Cardiac fibroblast (primary cell): ENCODE measurements at regions not wholly inside any gene's neighbourhood (a gene's known extent, or its start where the extent isn't known, plus 50 kb on each side); places are given as distances from the start of the nearest gene placed in this dataset.
"Not testable (repeated sequence)": the region's sequence is repeated elsewhere in the genome, so short reads cannot be mapped to it uniquely, and the experiment has no call there.

Source experiments
- DNase-seq, 2 donors: peaks; one replicate each; pipeline versions ENCODE4 v3.0.0 to v3.0.0-alpha.2; 2010; ENCODE audit warnings: low read depth in 2 of 2
- H3K4me3 ChIP-seq, 2 donors: replicated peaks in 1 of 2; 1 replicate in 1 of 2; 2 replicates in 1 of 2; pipeline ENCODE4 v1.5.1; 2011; ENCODE audit warnings: low read depth in 2 of 2, low read length in 2 of 2, mild to moderate bottlenecking in 2 of 2, moderate library complexity in 1 of 2
- CTCF ChIP-seq: IDR thresholded peaks from one replicate; pipeline ENCODE4 v1.5.1; 2011; ENCODE audit warnings: low read depth, mild to moderate bottlenecking, low read length, inconsistent platforms

DNA sequence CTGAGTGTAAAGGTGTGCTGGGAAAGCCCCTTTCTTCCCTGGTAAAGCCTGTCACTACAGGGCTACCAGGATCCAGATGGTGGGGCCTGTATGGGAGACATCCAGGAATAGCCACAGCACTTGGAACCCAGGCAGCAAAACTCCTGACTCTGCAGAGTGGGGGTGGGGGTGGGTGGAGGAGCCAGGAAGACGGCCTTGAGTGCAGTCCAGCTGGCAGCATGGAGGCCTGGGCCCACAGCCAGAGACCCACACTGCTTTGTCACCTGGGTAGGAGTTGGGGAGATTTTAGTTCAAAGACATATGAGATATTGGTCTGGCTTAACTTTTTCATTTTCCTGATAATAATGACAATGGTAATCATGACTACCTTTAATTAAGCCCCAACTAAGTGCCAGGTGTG is 116.7 kb upstream of the MRPS22 start:
- peak in 1 of 2 donors; percentile 19 for DNase-seq
- no peak for TF ChIP-seq CTCF
- no peak overlapping the region for H3K4me3 ChIP-seq

DNA sequence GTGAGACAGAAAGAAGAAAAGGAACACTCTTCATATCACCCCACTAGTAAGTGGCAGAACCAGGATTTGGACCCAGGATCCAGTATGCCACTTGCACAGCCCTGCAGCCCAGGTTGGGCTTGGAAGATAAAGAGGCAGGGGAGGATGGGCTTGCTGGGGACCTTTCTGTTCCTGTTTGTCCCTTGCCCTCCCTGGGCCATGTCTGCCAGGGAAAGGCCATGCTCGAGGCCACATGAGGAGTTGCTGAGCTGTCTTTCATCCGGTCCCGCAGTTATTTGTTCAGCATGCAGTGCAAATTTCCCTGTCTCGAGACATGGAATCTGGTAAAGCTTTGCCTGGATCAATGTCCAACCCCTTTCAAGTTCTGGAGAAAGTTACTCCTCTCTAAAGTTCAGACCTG is 116.0 kb upstream of the MRPS22 start:
- DNase-seq, result no peak
- no peak overlapping the region for H3K4me3 ChIP-seq
- no peak for TF ChIP-seq CTCF

DNA sequence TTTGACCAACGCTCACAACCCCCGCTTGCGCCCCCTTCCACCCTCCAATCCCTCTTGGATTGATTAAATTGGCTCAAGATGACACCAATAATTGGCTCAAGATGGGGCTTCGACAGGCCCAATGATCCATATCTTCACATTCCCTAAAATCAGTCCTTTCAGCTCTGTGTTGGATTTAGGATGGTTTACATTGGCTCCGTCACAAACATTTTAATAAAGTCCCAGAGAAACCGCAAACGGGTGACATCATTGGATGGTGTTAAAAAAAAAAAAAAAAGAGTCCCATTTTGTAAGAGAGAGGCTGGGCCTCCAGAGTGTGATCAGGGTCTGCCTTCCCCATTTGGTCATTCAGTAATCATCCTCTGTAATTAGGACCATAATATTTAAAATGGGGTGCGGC is 113.4 kb upstream of the MRPS22 start:
- no peak overlapping the region for H3K4me3 ChIP-seq
- DNase-seq, result peak in 1 of 2 donors; percentile 6
- TF ChIP-seq CTCF, result no peak

DNA sequence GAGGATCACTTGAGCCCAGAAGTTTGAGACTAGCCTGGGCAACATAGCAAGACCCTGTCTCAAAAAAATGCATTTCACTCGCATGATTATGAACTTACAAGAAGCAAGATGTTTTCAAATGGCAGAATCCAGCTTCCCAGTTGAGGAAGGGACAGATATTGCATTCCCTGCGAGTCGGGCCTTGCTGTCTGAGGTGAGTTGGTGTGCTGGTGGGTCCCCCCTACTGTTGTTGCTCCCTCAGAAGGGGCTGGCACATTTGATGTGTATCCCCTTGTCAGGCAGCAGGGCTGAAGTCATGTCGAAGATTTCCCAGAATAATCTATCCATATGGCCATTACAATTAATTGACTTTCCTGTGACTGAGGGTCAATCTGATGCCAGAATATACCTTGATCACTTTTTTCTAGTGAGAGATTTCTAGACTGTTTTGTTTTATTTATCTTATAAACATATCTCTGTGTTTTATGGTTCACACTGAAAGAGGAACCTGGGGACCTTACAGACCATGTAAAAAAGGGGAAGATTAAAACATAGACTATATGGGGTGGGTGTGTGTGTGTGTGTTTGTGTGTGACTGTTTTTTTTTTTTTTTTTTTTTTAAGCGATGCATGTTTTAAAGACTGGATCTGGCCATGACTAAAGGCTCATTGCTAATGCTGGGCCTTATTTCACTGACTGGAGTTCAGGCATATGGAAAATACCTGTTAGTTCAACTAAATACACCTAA is 112.1 kb upstream of the MRPS22 start:
- H3K4me3 ChIP-seq, result no peak overlapping the region
- no peak for TF ChIP-seq CTCF
- no peak for DNase-seq

DNA sequence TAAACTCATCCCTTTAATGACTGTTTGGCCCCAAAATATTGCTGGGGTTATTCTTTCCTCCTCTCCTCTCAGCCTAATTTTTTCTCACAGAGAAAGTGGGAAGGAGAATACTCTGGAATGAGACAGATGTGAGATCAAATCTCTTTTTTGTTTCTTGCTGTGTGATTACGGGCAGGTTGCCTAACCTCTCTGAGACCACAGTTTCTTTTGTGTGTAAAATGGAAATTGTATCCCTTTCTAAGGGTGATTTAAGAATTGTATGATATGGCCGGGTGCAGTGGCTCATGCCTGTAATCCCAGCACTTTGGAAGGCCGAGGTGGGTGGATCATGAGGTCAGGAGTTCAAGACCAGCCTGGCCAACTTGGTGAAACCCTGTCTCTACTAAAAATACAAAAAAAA is 111.5 kb upstream of the MRPS22 start:
- not testable (repeated sequence) for DNase-seq, H3K4me3 ChIP-seq

DNA sequence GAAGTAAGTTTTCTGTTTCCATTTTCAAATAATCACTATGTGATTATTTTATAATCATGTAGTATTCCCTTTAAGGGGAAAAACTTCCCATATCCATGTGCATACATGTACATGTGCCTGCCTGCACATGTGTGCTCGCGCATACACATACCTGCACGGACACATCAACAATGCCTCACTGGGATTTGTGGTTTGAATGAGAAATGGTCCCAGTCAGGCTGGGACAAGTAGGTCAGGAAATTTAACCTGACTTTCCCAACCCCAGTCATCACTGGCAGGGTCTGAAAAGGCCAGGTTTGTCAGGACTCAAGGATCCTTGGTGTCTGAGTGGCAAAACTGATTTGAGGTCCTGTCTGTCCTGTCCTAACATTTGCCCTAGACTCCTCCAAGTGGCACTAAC is 109.3 kb upstream of the MRPS22 start:
- no peak for DNase-seq
- H3K4me3 ChIP-seq, result no peak overlapping the region
- no peak for TF ChIP-seq CTCF

GRCh38 chr3:139235192-139235591 is 108.6 kb upstream of the MRPS22 start:
- H3K4me3 ChIP-seq, result no peak overlapping the region
- TF ChIP-seq CTCF, result no peak
- peak in 1 of 2 donors; percentile 9 for DNase-seq
